Activated CD8-positive, alpha-beta memory T cell treated with anti-CD3 and anti-CD28 coated beads for 36 hours (primary cell): ENCODE measurements at regions not wholly inside any gene's neighbourhood (a gene's known extent, or its start where the extent isn't known, plus 50 kb on each side); places are given as distances from the start of the nearest gene placed in this dataset.

ENCODE experiments used
- CTCF ChIA-PET: fragments of 350-600 bp; sonication (Branson Sonifier 250); formaldehyde crosslinking; loops from one replicate; lab custom pipeline; 2021; ENCODE audit warnings: antibody characterized with exemption; lab: Charles Lee
- POLR2A ChIA-PET: fragments of 350-600 bp; sonication (Branson Sonifier 250); formaldehyde crosslinking; loops from one replicate; lab custom pipeline; 2021; ENCODE audit warnings: antibody characterized with exemption; lab: Charles Lee

DNA sequence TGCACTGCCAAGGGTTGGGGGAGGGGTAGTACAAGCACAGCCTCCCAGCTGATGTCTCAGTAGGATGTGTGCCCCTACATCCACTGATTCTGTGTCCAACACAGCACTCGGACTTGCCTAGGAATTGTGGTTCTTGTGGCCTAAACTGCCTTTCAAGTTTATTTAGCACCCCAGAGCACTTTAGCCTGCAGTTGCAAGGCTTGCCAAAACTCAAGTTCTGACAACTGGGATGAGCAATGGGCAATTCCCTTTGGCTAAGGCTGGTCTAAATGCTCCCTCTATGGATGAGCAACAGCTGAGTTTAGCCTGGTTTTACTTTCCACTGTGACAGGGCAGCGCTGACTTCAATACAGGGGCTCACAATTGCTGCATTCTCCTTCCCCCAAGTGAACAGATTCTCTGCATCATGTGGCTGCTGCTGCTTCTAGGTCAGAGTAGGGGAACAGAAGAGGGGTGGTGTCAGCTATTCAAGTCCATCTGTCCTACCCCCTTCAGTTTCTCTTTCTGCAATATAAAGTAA lies 471.5 kb downstream of the PIK3C3 start:
- ChIA-PET POLR2A (no interaction called here), CTCF (no interaction called here)

GRCh38 chr18:42429196-42429595 lies 474.2 kb downstream of the PIK3C3 start:
- POLR2A ChIA-PET, result no interaction called here
- CTCF ChIA-PET, result no interaction called here

- ChIA-PET CTCF (no interaction called here), POLR2A (no interaction called here)
These were observed 481.3 kb downstream of the PIK3C3 start for GRCh38 chr18:42436222-42436765.

- CTCF ChIA-PET, result no interaction called here
- POLR2A ChIA-PET, result no interaction called here
These were observed 482.0 kb downstream of the PIK3C3 start for GRCh38 chr18:42437001-42437400.

- ChIA-PET POLR2A (no interaction called here), CTCF (no interaction called here)
These were observed 482.6 kb downstream of the PIK3C3 start for GRCh38 chr18:42437646-42438045.

DNA sequence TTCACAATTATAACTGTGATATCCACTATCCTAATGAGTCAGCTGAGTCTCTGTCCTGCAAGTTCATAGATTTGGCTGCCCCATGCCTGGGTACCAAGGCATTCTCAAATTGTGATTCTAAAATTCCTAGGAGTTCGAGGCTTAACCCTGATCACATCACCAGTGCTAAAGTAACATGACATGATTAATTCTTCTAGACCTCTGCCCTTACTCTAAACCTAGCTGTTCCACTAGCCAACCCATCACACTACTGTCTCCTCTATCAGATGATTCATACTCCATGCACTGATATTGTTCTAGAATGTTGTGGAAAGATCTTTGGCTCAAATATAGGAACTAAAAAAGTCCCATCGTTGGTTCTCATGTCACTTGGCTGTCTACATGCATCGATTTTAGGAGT lies 487.6 kb downstream of the PIK3C3 start:
- ChIA-PET POLR2A (no interaction called here), CTCF (no interaction called here)

DNA sequence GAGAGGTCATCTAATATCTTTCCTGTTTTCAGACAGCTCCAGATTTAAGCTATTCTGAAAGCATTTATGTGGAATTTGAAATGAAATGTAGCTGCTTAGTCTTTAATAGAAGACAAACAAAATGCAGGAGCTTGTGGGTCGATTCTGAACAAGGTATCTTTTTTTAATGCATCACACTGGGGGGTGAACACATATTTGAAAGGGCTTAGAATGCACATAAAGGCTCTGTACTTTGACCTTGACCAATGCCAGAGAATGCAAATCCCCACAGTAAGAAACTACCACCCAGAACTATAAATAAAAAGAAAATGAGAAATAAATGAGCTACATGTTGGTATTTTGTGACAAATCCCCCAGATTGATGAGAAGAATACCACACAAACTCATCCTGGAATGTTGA lies 489.3 kb downstream of the PIK3C3 start:
- CTCF ChIA-PET, result no interaction called here
- POLR2A ChIA-PET, result no interaction called here

GRCh38 chr18:42445359-42445758 lies 490.3 kb downstream of the PIK3C3 start:
- ChIA-PET POLR2A (no interaction called here), CTCF (no interaction called here)

DNA sequence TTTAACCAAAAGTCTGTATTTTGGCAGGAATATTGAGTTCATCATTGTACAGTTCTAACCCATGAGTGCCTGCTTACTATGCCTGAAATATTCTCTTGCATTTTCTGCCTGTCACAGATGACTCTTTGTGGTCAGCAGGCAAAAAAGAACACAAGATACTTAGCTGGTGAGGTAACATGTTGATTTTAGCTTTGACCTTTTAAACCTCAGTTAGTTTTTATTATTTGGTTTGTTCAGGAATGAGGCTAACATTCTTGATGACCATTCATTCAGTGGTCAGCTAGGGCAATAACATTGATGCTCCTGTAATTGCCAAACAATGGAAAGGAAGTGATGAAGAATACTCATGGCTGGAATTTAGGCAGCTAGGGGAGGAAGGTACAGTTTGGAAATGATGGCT lies 491.2 kb downstream of the PIK3C3 start:
- CTCF ChIA-PET, result no interaction called here
- POLR2A ChIA-PET, result no interaction called here

DNA sequence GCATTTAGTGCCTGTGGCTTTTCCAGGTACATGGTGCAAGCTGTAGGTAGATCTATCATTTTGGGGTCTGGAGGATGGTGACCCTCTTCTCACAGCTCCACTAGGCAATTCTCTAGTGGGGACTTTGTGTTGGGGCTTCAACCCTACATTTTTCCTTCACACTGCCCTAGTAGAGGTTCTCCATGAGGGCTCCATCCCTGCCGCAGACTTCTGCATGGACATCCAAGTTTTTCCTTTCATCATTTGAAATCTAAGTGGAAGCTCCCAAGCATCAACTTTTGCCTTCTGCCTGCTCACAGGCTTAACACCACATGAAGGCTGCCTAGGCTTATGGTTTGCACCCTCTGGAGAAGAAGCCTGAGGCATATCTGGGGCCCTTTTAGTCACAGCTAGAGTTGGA lies 492.7 kb downstream of the PIK3C3 start:
- ChIA-PET CTCF (no interaction called here), POLR2A (no interaction called here)

DNA sequence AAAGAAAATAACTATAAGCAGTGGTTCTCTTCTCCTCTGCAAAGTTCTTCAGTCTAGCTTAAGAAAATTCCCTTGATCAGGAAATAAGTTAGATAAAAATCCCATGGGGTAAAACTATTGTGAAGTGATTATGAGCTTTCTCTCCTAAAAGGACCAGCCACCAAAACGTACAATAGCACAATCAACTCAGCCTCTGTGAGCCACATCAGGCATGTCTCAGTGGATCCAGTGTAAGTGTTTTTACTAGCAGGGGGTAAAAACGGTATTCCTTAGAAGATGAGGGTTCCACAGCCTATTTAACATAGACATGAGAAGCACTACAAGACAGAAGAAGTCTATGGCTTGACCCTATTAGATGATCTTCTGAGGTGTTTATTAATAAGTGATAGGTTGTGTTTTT lies 503.2 kb downstream of the PIK3C3 start:
- CTCF ChIA-PET, result no interaction called here

DNA sequence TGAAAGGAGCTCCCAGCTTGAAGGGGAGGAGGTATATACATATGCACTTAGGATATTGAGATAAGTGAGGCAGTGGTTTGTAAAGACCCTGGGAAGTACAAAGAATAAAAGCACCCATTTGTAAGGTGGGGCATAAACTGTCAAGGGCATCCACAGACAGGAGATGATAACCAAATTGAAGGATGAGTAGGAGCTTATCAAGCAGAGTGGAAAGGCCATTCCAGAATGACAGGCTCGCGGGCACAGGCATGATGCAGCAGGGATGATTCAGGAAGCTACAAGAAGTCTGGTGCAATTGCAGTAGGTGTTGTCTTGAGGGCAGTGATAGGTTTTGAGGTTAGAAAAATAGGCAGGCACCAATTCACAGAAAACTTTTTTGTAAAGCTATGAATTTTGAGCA lies 504.8 kb downstream of the PIK3C3 start:
- ChIA-PET CTCF (no interaction called here), POLR2A (no interaction called here)

More for the DNA sequence above, 503.2 kb downstream of the PIK3C3 start:
- POLR2A ChIA-PET, result no interaction called here

GRCh38 chr18:42471885-42472284 lies 516.9 kb downstream of the PIK3C3 start:
- CTCF ChIA-PET, result no interaction called here
- POLR2A ChIA-PET, result no interaction called here

GRCh38 chr18:42473611-42474010 lies 518.6 kb downstream of the PIK3C3 start:
- CTCF ChIA-PET, result no interaction called here

DNA sequence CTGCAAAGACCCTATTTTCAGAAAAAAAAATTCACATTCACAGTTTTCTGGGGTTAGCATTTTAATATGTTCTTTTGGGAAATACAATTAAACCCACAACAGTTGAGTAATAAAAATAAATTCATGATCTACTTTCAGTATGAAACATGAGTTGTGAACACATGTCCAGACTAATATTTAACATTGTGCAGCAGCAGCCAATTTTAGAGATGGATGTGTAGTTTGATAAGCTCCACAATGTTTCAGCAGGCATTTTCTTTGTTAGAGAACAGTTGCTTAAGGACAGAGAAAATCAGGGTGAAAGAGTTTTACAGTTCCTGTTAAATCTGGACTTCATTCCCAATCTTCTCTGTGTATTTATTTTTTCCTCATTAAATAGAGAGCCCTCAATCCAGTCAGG lies 519.5 kb downstream of the PIK3C3 start:
- POLR2A ChIA-PET, result no interaction called here
- CTCF ChIA-PET, result no interaction called here

More at GRCh38 chr18:42473611-42474010, 518.6 kb downstream of the PIK3C3 start:
- POLR2A ChIA-PET, result no interaction called here

- POLR2A ChIA-PET, result no interaction called here
- CTCF ChIA-PET, result no interaction called here
These were observed 520.1 kb downstream of the PIK3C3 start for GRCh38 chr18:42475157-42475556.

DNA sequence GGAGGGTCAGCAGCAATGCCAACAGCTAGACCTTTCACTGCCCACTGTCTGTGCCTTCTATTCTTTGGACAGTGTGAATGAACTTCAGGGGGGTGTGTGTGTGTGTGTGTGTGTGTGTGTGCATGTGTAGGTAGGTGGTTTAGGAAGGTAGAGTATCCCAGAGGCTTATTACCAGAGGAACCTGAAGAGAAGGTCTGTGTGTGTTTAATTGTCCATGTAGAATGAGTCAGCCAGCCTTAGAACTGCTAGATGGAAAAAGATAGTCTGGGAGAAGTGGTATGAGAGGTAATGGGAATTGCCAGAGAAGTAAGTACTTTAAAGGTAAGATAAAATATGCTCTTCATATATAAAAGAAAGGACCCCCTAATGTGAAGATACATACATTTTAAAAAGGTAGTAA lies 522.2 kb downstream of the PIK3C3 start:
- ChIA-PET CTCF (no interaction called here), POLR2A (no interaction called here)

DNA sequence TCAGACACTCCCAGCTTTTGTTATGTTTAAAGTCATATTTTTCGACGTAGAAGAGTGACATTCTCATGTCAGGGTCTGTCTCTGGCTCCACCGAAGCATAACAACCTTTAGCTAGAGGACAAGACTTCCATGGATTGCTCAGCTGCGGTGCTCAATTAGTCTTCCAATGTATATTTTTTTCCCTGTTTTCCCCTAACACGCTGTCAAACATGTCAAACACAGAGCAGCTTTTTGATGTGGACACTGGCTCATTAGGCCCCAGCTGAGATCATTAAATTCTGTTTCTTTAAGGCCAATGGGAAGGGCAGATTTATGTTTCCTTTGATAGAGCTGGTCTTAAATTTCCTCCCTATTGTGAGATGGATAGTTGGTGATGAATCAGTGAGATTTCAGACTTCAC lies 525.4 kb downstream of the PIK3C3 start:
- CTCF ChIA-PET, result no interaction called here
- POLR2A ChIA-PET, result no interaction called here

DNA sequence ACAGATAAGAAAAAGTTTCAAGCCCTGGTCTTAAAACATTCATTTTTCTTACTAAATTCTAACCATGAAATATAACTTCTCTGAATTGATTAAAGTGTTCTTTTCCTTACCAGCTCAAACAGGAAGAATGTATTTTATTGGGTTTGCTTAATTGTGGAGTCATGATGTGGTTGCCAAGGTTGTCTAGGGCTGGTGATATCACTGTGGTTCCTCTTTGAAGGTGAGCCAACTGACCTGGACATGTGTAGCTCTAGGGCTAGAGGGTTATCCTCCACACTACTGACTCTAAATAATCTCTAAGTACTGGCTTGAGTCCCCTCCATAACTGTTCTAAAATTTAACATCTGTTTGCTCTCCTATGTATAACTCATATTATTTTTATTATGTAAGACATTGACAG lies 529.6 kb downstream of the PIK3C3 start:
- ChIA-PET POLR2A (no interaction called here), CTCF (no interaction called here)

DNA sequence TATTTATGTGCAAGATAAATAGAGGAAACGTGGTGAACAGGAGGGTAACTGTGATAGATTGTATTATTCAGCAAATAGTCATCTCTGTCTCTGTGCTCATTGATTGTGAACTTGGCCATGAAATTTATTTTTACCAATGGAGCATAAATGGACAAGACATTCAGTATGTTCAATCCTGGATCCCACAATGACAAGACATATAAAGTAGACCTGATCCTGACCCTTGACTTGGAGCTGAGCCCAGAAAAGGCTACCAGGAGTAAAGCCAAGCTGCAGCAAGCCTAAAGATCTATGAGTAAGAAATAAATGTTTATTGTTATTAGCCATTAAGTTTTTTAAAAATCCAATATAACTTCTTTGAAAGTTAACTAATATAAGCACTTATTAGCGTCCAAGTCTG lies 531.2 kb downstream of the PIK3C3 start:
- CTCF ChIA-PET, result no interaction called here

DNA sequence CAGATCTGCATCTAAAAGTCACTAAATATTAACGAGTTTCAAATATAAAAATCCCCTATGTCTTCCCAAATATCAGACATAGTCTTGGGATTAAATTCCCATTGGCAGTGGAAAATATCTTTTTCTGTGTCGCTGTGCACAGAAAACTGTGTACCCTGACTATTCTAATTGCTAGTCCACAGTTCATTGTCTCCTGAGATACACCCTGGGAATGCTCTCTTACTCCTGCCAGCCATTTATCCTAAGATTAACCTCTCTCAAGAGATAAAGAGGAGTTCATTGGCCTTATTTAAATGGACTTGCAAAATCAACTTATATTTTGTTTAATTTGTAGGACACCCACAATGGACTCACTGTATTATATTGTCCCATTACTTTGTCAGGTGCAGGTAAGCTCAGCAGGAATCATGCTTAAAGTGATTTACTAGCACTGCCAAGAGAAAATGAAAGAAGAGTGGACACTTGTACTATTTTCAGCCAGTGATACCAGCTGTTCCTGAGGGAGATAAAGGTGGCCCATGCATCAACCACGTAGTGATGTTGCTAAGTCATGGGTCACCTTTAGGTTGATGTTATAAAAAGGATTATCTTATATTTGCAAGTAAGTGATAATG lies 553.8 kb downstream of the PIK3C3 start:
- ChIA-PET POLR2A (no interaction called here), CTCF (no interaction called here)

More for the DNA sequence above, 531.2 kb downstream of the PIK3C3 start:
- POLR2A ChIA-PET, result no interaction called here
